ENCODE measurements at regions not wholly inside any gene's neighbourhood (a gene's known extent, or its start where the extent isn't known, plus 50 kb on each side); places are given as distances from the start of the nearest gene placed in this dataset.
"Not testable (repeated sequence)": the region's sequence is repeated elsewhere in the genome, so short reads cannot be mapped to it uniquely, and the experiment has no call there.

DNA sequence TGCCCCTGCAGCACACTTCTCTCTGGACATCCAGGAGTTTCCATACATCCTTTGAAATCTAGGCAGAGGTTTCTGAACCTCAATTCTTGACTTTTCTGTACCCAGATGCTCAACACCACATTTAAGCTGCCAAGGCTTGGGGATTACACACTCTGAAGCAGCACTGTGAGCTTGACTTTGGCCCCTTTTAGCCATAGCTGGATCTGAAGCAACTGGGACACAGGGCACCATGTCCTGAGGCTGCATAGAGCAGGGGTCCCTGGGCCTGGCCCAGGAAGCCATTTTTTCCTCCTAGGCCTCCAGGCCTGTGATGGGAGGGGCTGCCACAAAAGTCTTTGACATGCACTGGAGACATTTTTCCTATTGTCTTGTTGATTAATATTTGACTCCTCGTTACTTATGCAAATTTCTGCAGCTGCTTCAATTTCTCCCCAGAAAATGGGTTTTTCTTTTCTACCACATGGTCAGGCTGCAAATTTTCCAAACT is 694.0 kb downstream of the DIPK2A start:
- in situ Hi-C loops (cut with HindIII; ENCODE audit: low sequenced_read_pairs): no loop called here

DNA sequence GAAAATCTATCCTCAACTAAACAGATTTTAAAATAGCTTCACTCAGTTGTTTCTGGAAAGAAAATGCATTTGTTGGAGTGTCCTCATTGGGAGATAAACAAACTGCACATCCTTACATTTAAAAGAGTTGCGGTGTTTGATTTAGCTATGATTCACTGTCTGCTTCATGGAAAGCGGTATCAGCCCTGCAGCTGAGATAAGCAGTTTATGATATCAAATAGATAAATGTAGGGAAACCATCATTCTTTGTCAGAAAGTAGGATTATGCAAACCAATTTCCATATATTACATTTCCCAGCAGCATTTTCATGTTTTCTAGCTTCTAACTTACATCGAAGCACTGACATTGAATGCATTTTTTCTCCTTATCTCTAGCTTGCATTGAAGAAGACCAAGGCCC is 698.9 kb downstream of the DIPK2A start:
- in situ Hi-C loops (cut with HindIII; ENCODE audit: low sequenced_read_pairs): no loop called here

DNA sequence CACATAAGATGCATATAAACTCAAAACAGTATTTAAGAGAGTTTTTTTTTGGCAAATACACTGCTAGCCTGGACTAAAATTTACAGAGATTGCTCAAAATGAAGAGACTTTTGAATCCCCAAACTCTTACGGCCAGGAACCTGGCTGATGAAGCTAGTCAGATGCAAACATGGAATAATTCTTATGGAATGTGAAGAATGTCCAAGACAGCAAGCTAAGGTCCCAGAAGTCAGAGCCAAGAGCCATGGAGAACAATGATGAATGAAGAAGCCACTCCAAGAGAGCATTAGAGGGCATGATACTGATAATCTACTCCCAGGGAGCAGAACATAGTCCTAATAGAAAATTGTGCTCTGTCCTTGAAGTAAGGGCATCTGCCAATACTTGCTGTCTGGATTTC is 705.5 kb downstream of the DIPK2A start:
- in situ Hi-C loops (cut with HindIII; ENCODE audit: low sequenced_read_pairs): no loop called here

DNA sequence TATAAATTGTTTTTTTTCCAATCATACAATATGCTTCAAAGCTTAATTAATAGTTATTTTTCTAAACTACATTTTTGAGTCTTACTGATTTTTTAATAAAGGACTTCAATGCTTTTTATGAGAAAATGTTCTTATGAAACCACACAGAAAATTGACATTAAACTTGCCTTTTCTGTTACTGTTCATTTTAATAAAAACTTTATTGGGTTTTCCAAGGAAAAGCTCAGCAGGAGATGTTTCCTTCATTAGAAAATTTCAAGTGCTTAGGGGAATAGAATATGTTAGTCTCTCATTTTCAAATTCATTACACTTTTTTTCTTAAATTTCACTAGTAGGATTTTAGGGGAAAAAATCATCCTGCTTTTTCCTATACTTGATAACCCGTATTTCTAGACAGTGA is 711.4 kb downstream of the DIPK2A start:
- in situ Hi-C loops (cut with HindIII; ENCODE audit: low sequenced_read_pairs): no loop called here

DNA sequence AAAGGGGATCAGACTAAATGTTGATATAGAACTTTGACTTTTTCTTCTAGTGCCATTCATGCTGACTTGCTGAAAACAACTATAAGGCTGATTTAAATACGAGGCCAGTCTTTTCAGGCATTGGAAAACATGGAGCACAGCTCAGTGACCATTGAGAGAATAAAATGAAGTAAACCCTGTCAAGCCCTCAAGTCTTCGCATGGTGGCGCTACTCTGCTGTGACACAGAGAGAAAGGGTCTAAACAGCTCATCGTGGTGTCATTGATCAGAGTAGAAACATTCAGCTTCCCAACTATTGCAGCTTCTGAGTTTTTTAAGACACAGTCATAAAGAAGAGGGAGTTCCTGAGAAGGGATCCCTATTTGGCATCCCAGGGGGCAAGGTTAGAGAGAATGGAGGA is 716.2 kb downstream of the DIPK2A start:
- in situ Hi-C loops (cut with HindIII; ENCODE audit: low sequenced_read_pairs): no loop called here

DNA sequence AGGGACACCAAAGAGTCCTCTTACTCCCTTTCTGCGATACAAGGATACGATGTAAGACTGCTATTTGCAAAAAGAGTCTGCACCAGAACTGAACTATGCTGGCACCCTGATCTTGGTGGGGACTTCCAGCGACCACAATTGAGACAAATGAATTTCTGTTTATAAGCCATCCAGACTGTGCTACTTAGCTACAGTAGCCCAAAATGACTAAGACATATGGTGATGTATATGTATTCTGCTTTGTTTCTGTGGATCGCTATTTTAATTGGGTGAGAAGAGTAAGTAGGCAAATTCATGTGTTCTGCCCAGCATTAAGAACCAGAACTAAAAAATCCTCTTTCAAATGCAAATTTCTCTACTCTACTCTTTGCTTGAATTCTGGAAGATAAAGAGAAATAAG is 720.9 kb downstream of the DIPK2A start:
- in situ Hi-C loops (cut with HindIII; ENCODE audit: low sequenced_read_pairs): no loop called here

DNA sequence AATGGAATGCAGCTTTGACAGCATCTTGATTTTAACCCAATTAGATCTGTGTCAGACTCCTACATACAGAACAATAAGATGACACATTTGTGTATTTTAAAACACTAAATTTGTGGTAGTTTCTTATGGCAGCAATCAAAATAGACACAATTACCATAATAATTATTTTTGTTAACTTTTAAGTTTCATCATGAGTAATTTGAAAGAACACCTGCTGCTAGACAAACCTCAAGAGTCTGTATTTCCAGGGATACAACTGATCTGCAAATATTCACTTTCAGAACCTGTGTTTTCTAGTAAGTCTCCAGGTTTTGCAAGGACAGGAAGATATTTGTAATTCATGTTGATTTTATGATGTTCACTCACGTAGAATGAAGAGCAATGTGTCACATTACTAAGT is 736.8 kb downstream of the DIPK2A start:
- in situ Hi-C loops (cut with HindIII; ENCODE audit: low sequenced_read_pairs): no loop called here

DNA sequence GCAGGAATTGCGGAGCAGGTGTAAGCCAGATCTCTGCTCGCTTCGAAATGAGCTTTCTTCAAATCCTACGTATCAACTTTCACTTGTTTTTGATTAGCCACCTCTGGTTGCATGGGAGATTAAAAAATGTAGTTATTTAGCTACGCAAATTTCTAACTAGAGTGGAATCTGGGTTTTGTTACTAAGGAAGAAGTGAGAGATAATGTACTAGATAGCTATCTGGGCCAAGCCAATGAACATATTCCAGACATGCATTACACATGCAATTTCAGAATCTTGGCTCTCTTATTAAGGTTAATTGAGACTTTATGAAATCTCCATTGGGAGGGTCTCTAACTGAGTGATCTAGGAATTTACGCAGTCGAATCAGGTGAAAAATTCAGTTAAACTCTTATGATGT is 765.7 kb downstream of the DIPK2A start:
- in situ Hi-C loops (cut with HindIII; ENCODE audit: low sequenced_read_pairs): no loop called here

DNA sequence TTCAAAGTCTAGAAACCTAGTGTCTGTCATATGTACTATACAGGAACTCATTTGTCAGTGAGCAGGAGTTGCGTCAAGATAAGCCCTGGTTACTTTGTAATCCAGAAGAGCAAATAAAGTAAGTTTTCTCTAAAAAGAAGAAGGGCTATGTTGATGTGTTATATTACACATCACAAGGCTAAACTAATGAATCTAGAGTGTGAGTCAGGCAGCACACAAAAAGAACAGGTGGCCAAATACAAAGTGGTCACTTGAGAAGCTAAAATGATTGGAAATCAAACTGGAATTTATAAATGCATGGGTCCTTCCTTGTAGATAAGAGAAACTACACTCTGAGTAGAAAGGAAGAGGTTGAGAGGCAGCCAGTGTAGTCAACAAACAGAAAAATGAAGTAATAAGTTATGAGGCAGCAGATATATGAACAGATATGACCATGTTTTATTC is 771.6 kb downstream of the DIPK2A start:
- in situ Hi-C loops (cut with HindIII; ENCODE audit: low sequenced_read_pairs): no loop called here

DNA sequence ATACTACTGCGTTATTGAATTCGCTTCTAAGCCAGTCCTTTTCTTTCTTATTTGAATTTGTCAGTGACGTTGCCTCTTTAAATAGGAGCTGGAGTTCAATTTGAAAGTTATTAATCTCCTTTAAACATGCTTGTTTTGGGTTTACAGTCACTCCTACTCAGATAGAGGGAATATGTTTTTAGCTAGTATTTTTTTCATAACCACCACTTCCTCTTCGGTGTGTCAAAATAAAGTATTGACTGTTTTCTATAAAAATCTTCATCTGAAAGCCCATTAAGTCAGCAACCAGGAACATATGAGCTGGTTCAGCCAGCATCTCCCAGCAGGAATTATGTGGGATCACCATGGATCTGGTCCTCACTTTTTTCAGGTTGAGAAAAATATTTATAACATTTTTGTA is 772.9 kb downstream of the DIPK2A start:
- in situ Hi-C loops (cut with HindIII; ENCODE audit: low sequenced_read_pairs): no loop called here

DNA sequence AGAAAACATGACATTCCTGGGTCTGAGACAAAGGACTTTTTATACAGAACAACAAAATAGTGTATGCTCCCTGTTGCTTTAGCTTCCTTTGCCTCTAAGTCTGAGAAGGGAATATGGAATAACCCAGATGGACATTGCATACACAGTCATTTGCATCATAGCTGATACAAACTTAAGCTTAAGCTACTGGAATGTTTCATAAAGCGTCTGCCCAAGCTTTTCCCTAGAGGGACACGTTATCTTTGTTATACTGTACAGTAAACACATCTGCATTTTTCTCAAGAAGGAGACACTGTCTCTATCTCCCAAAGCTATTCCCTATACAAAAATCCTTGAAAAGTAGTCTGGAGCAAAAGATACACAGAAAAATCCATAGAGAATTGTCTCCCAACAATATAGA is 775.0 kb downstream of the DIPK2A start:
- in situ Hi-C loops (cut with HindIII; ENCODE audit: low sequenced_read_pairs): no loop called here

DNA sequence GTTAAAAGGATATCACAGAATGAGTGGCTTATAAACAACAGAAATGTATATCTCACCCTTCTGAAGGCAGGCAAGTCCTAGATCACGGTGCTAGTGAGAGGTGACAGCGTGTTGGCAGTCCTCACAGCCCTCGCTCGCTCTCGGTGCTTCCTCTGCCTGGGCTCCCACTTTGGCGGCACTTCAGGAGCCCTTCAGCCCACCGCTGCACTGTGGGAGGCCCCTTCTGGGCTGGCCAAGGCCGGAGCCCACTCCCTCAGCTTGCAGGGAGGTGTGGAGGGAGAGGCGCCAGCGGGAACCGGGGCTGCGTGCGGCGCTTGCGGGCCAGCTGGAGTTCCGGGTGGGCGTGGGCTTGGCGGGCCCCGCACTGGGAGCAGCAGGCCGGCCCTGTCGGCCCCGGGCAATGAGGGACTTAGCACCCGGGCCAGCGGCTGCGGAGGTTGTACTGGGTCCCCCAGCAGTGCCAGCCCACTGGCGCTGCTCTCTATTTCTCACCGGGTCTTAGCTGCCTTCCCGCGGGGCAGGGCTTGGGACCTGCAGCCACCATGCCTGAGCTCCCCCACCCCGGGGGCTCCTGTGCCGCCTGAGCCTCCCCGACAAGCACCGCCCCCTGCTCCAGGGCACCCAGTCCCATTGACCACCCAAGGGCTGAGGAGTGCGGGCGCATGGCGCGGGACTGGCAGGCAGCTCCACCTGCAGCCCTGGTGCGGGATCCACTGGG is 778.1 kb downstream of the DIPK2A start:
- in situ Hi-C loops (cut with HindIII; ENCODE audit: low sequenced_read_pairs): not testable (repeated sequence)

DNA sequence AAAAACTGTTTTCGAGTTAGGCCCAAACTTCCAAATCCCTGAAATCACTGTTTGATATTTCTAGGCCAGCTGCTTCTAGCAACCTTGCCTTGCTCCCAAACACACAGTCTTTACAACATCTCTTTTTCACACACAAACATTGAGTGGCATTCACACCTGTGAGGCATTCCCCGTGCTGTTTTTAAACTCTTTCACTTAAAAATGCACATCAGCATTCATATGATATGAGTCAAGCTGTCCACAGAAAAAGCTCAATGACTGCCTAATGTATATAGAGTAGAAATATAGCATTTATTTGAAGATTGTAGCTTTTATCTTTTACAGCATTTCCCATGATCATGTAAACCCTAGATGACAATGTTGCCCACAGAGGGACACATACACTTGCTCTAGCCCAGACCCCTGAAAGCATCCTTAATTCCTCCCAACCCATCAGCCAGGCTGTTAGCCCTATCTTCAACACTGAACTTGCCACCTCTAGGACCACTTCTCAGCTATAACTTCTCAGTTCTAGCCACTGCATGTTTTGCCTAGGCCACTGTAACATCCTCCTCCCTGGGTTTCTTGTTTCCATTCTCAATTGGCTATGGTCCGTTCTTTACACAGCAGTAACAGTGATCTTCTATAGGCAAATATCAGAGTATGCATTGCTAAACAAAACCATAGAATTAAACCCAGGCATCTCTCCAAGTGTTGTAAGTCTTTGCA is 782.6 kb downstream of the DIPK2A start:
- in situ Hi-C loops (cut with HindIII; ENCODE audit: low sequenced_read_pairs): no loop called here

DNA sequence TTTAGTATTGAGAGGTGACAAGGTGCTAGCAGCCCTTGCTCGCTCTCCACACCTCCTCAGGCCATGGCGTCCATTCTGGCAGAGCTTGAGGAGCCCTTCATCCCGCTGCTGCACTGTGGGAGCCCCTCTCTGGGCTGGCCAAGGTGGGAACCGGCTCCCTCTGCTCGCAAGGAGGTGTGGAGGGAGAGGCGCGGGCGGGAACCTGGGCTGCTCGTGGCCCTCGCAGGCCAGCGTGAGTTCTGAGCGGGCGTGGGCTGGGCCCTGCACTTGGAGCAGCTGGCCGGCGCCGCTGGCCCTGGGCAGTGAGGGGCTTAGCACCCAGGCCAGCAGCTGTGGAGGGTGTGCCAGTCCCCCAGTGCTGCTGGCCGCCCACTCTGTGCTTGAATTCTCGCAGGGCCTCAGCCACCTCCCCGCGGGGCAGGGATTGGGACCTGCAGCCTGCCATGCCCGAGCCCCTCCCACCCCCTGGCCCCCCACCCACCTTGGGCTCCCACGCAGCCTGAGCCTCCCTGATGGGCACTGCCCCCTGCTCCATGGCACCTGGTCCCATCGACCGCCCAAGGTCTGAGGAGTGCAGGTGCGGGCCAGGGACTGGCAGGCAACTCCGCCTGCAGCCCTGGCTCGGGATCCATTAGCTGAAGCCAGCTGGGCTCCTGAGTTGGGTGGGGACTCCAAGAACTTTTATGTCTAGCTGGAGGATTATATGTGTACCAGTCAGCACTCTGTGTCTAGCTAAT is 785.2 kb downstream of the DIPK2A start:
- in situ Hi-C loops (cut with HindIII; ENCODE audit: low sequenced_read_pairs): no loop called here

DNA sequence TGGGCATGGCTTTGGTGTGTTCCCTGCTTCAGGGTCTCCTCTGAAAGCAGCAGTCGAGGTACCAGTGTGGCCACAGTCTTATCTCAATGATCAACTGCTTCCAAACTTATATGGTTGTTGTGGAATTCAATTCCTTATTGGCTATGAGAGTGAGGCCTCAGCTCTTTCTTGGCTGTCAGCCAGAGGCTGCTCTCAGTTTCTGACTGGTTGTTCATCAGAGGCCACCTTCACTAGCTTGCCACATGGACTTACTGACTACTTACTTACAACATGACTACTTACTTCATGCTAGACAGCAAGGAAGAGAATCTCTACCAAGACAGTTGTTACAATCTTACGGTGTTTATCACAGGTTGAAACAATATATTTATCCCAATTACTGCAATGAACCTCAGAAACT is 789.2 kb downstream of the DIPK2A start:
- in situ Hi-C loops (cut with HindIII; ENCODE audit: low sequenced_read_pairs): no loop called here

DNA sequence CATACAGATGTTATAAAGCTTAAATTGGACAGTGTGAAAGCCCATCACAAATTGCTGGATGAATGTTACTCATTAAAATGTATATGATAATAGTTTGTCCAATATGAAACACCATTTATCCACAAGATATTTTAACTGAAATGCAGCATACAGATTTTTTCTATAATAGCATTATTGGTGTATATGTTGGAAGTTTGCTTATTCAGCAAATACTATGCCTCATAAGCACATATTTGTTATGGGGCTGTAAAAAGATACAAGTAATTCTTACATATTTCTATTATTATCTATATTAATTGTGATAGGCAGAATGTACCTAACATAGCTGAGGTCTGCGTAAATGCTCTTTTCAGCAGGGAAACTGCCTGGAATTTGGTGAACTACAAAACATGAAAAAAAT is 790.5 kb downstream of the DIPK2A start:
- in situ Hi-C loops (cut with HindIII; ENCODE audit: low sequenced_read_pairs): no loop called here

DNA sequence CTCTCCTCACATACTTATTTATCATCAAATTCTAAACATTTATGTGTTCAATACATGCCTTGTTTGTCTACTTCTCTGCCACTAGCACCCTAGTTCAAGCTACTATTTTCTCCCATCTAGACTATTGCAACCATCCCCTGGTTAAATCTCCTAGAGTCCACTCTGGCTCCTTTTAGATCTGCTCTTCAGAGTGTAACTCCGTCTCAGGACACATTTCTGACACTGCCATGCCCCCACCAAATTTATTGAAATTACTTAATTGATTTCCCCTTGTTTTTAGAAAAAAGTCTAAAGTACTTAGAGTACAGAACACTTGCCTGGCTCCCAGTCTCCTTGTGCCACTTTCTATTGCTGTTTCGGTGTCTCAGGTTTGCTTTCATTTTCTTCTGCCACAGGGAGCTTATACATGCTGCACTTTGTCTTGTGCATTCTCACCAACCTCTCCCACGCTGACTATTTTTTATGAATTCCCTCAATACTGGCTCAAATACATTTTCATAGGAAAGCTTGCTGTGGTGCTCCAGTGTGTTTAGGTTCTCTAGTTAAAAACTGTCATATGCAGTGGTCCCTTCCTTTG is 792.3 kb downstream of the DIPK2A start:
- in situ Hi-C loops (cut with HindIII; ENCODE audit: low sequenced_read_pairs): no loop called here

DNA sequence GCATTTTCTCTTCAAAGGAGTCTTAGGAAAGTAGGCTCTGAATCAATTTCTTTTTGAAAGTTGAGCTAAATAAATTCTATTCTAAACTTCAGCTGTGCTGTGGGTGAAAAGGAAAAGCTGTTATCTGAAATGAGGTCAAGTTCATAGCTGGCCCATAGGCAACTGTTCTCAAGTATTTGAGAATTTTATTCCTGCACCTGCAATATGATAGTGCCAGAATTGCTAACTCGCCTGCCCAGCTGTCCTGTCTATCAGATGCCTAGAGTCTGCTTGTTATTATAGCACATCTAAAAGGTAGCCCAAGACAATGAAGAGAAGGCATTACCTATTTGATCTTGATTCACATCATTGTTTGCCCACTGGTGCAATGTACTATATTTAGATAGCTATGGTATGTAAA is 798.7 kb downstream of the DIPK2A start:
- in situ Hi-C loops (cut with HindIII; ENCODE audit: low sequenced_read_pairs): no loop called here

DNA sequence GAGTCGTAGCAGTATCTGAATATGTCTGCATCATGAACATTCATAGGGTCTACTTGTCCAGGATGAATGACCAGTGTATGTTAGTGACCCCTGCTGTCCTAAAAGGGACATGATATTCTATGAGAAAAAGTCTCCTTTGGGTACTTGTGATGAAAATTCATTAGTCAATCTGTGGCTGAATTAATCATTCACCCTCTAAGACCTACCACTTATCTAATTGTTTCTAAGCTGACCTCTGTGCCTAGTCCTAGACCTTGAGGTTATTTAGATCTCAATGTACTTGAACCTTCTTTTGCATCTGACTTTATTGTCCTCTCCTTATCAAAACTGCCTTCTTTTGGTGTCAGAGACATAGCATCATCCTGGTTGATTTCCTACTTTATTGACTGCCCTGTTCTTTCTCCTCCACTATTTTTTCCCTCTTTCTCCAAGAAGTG is 799.3 kb downstream of the DIPK2A start:
- in situ Hi-C loops (cut with HindIII; ENCODE audit: low sequenced_read_pairs): no loop called here

DNA sequence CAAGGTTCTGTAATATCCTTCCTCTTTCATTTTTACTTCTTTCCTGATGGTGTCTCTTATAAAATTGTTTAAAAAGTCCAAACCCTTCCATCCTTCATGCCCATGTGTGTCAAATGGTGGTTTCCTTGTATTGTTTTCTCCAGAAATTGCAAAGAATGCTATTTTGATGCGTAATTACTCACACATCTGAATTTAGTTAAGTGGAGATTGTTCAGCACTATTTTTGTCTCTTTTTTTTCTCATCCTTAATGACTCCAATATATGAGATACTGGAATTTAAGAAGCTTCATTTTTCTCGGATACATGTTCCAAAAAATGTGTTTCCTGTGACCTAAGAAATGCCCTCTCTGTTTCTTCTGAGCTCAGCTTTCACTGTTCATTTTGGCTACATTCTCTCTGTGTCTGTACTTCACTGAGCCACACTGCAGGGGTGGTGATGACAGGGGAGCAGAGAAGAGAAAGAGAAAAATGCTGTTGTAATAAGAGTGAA is 799.8 kb downstream of the DIPK2A start:
- in situ Hi-C loops (cut with HindIII; ENCODE audit: low sequenced_read_pairs): no loop called here

DNA sequence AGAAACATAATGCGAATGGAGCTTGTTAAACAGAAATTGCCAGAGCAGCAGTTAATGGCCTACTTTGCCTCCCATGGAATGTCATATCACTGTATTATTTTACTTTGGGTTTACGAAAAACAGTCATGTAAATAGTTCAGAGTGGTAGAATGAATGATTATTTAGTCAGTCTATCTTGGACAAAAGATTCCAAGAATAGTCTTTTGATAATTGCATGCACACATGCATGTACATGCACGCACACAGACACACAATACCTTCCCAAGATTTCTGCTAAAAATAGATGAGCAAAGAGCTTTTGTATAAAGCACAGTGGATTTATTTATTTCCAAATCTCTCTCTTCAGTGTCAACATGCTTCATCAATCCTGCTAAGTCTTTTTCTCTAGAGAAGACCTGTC is 800.7 kb downstream of the DIPK2A start:
- in situ Hi-C loops (cut with HindIII; ENCODE audit: low sequenced_read_pairs): no loop called here
